Kidney epithelial cell (primary cell): ENCODE measurements at regions not wholly inside any gene's neighbourhood (a gene's known extent, or its start where the extent isn't known, plus 50 kb on each side); places are given as distances from the start of the nearest gene placed in this dataset.

Experiments
- DNase-seq: peaks from one replicate; pipeline ENCODE4 v3.0.0-alpha.2; 2010; ENCODE audit warnings: low read depth
- H3K27me3 ChIP-seq: 2 replicates; pipeline ENCODE4 v1.6.0; 2011; ENCODE audit warnings: low read length; ENCODE audit not compliant: control insufficient read depth, insufficient read depth
- H3K36me3 ChIP-seq: 2 replicates; pipeline ENCODE4 v1.5.1; 2011; ENCODE audit warnings: low read length; ENCODE audit not compliant: control insufficient read depth, insufficient read depth
- H3K4me3 ChIP-seq: 2 replicates; pipeline ENCODE4 v1.5.1; 2011; ENCODE audit warnings: low read depth, mild to moderate bottlenecking, control low read depth, low read length
- TF ChIP-seq, protein P1 (sequence below): IDR thresholded peaks from 2 replicates; pipeline ENCODE4 v1.5.1; 2011; ENCODE audit warnings: mild to moderate bottlenecking, moderate library complexity, low read length, control low read depth, inconsistent platforms; ENCODE audit not compliant: insufficient read depth, poor library complexity, severe bottlenecking

DNA sequence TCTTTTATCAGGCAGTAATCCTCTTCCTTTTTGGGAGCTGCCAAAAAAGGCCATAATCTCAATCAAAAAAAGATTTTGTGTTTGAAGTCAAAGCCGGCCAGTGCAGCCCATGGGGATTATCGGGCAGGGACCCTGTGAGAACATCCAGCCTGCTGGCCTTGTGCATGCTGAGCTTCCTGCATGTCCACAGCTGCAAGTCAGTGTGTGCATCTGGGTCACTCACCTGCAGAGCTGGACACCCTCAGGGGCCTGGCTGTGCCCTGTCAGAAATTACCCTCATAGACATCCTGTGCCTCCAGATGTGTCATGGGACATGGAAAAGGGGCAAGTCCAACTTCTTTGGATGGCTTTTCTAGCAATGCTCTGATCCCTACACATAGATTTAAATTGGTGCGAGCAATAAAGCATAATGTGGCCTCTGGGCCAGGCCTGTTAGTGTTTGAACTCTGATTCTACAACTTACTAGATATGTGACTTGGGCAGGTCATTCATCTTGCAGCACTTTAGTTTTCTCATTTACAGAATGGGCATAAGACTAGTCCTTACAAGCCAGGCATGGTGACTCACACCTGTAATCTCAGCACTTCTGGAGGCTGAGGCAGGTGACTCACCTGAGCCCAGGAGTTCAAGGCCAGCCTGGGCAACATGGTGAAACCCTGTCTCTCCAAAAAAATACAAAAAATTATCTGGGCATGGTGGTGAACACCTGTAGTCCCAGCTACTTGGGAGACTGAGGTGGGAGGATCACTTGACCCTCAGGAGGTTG is 81.6 kb upstream of the LARGE1 start:
- no peaks in the 10 kb centered on the region for H3K27me3 ChIP-seq
- H3K36me3 ChIP-seq: no peaks in the 10 kb centered on the region
- no peak for DNase-seq
- TF ChIP-seq, protein P1, sequence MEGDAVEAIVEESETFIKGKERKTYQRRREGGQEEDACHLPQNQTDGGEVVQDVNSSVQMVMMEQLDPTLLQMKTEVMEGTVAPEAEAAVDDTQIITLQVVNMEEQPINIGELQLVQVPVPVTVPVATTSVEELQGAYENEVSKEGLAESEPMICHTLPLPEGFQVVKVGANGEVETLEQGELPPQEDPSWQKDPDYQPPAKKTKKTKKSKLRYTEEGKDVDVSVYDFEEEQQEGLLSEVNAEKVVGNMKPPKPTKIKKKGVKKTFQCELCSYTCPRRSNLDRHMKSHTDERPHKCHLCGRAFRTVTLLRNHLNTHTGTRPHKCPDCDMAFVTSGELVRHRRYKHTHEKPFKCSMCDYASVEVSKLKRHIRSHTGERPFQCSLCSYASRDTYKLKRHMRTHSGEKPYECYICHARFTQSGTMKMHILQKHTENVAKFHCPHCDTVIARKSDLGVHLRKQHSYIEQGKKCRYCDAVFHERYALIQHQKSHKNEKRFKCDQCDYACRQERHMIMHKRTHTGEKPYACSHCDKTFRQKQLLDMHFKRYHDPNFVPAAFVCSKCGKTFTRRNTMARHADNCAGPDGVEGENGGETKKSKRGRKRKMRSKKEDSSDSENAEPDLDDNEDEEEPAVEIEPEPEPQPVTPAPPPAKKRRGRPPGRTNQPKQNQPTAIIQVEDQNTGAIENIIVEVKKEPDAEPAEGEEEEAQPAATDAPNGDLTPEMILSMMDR: no peak
- no peak overlapping the region for H3K4me3 ChIP-seq

DNA sequence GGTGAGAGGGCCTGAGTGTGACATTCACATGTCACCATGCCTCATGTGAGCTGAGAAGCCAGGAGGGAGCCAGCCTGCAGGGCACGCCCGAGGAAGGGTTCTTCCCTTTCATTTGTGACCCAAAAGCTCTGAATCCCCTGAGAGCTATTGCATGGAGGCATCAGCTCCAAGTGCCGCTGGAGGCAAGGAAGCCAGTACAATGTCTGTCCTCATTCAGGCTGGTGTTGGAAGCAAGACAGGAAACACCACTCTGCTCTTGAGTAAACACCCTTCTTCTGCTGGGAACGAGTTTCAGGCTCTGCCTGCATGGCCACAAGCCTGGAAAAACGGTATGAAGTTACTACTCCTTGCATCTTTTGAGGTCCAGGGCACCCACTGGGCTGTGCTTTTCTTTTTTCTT is 83.8 kb upstream of the LARGE1 start:
- Histone ChIP-seq H3K36me3 (no peaks in the 10 kb centered on the region), H3K27me3 (no peaks in the 10 kb centered on the region), H3K4me3 (no peak overlapping the region)
- TF ChIP-seq, protein P1: no peak
- DNase-seq: no peak

DNA sequence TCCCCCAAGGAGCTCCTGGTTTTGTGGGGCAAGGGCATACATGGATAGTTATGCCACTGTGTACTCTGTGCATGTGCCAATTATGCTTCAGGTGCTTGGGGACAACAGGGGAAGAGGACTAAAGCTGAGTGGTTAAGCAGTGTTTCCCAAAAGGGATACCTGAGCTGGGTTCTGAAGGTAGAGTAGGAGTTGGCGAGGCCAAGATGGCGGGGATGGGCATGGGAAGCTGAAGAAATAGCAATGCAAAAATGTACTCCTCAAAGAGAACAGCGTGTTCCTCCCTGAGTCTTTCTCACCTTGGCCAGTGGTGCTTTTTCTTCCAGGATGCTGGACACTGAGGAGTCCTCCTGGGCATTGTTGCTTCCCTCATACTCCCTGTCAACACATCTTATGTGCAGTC is 90.0 kb upstream of the LARGE1 start:
- Histone ChIP-seq H3K4me3 (no peak overlapping the region), H3K27me3 (no peaks in the 10 kb centered on the region), H3K36me3 (no peaks in the 10 kb centered on the region)
- DNase-seq: no peak
- TF ChIP-seq, protein P1: no peak

DNA sequence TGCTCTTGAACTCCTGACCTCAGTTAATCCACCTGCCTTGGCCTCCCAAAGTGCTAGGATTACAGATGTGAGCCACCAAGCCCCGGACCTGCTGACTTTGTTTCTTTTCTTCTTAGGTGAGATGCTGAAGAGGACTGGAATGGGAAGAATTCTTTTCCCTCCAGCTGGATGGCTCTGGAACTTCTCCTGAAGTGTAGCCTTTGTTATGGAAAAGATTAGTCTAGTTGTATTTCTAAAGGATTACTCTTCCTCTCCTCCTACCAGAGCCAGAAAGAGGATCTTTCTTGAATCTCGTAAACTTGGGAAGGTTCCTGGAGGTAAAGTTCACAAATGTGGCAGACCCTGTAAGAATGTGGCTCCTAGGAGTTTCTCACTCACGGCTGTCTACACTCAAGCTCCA is 95.4 kb upstream of the LARGE1 start:
- Histone ChIP-seq H3K36me3 (no peaks in the 10 kb centered on the region), H3K4me3 (no peak overlapping the region), H3K27me3 (no peaks in the 10 kb centered on the region)
- no peak for DNase-seq
- TF ChIP-seq, protein P1: no peak

DNA sequence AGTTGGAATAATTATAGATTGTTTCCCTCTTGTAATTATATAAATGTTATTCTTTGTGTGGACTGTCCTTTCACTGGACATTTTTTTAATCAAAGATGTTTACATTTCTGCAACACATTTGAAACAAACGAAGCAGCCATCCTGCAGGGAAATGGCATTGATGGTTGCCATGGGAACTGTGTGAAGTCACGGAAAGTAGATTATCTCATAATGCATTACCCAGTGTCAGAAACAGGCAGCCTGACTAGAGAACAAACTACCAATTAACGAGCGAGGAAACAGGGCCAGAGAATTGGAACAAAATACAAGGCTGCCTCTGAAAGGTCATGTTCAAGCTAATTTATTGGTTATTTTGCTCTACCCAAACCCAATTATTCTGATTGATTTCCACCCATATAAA is 96.9 kb upstream of the LARGE1 start:
- TF ChIP-seq, protein P1: no peak
- DNase-seq: no peak

DNA sequence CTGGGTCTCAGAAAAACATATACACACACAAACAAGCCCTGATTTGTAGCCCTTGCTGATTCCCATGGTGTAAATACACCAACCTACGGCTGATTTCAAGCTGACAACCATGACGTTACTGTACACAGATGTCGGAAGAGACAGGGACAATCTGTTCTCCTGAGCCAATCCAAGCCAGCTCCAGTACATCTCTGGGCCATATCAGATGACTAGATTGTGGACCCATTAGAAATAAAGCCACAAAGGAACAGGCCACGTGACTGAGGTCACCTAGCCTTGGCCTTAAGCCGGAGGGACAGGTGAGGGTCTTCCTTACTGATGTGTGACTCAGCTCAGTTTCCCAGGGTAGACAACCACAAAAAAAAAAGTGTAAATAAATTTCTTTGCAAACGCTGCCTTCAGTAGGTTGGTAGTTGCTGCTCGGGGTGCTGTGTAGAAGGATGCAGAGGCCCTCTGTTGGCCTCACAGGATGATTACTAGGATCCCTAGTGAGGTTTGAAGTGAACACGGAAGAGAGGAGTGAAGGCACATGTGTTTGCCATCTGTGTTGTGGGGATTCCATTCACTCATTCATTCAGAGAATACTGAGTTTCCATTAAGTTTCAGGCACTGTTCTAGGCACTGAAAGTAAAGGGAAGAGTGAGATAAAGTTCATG is 99.0 kb upstream of the LARGE1 start:
- Histone ChIP-seq H3K27me3 (no peaks in the 10 kb centered on the region), H3K4me3 (no peak overlapping the region), H3K36me3 (no peaks in the 10 kb centered on the region)
- no peak for DNase-seq
- TF ChIP-seq, protein P1: no peak

More for the DNA sequence above, 96.9 kb upstream of the LARGE1 start:
- no peak overlapping the region for H3K4me3 ChIP-seq
- H3K36me3 ChIP-seq: no peaks in the 10 kb centered on the region
- no peaks in the 10 kb centered on the region for H3K27me3 ChIP-seq
